ENCODE measurements at regions not wholly inside any gene's neighbourhood (a gene's known extent, or its start where the extent isn't known, plus 50 kb on each side); places are given as distances from the start of the nearest gene placed in this dataset.
A peak's percentile ranks its signal among the peaks of the same experiment; 100 is the strongest.

GRCh38 chr1:230501849-230502248, 75.7 kb upstream of the PGBD5 start:
- peak; percentile 28 for DNase-seq (ENCODE audit: low read depth)
- no peak for TF ChIP-seq CTCF (conservative IDR thresholded peaks at IDR 0.05; ENCODE audit: low read depth, low read length)
- no peak overlapping the region for H3K4me3 ChIP-seq (ENCODE audit: low read depth, low read length)

GRCh38 chr1:230501242-230501641, 75.1 kb upstream of the PGBD5 start:
- no peak for TF ChIP-seq CTCF (conservative IDR thresholded peaks at IDR 0.05; ENCODE audit: low read depth, low read length)
- DNase-seq (ENCODE audit: low read depth) = no peak
- H3K4me3 ChIP-seq (ENCODE audit: low read depth, low read length) = no peak overlapping the region

- no peak overlapping the region for H3K4me3 ChIP-seq (ENCODE audit: low read depth, low read length)
- no peak for TF ChIP-seq CTCF (conservative IDR thresholded peaks at IDR 0.05; ENCODE audit: low read depth, low read length)
- DNase-seq (ENCODE audit: low read depth) = no peak
Measured at GRCh38 chr1:230500063-230500462, 73.9 kb upstream of the PGBD5 start.

GRCh38 chr1:230499496-230499895, 73.4 kb upstream of the PGBD5 start:
- TF ChIP-seq CTCF (conservative IDR thresholded peaks at IDR 0.05; ENCODE audit: low read depth, low read length) = no peak
- no peak for DNase-seq (ENCODE audit: low read depth)
- H3K4me3 ChIP-seq (ENCODE audit: low read depth, low read length) = no peak overlapping the region

GRCh38 chr1:230498704-230499103, 72.6 kb upstream of the PGBD5 start:
- TF ChIP-seq CTCF (conservative IDR thresholded peaks at IDR 0.05; ENCODE audit: low read depth, low read length) = no peak
- DNase-seq (ENCODE audit: low read depth) = no peak
- H3K4me3 ChIP-seq (ENCODE audit: low read depth, low read length) = no peak overlapping the region

- H3K4me3 ChIP-seq (ENCODE audit: low read depth, low read length) = no peak overlapping the region
- no peak for TF ChIP-seq CTCF (conservative IDR thresholded peaks at IDR 0.05; ENCODE audit: low read depth, low read length)
- DNase-seq (ENCODE audit: low read depth) = no peak
Measured at GRCh38 chr1:230496451-230496850, 70.3 kb upstream of the PGBD5 start.

GRCh38 chr1:230495891-230496385, 69.8 kb upstream of the PGBD5 start:
- TF ChIP-seq CTCF (conservative IDR thresholded peaks at IDR 0.05; ENCODE audit: low read depth, low read length) = no peak
- no peak for DNase-seq (ENCODE audit: low read depth)
- no peak overlapping the region for H3K4me3 ChIP-seq (ENCODE audit: low read depth, low read length)

Data from choroid plexus epithelial cell (primary cell).